CD4-positive, alpha-beta T cell treated with Interleukin-15 for 1 hour (primary cell): ENCODE measurements at regions not wholly inside any gene's neighbourhood (a gene's known extent, or its start where the extent isn't known, plus 50 kb on each side); places are given as distances from the start of the nearest gene placed in this dataset.

Experiments used
- DNase-seq: peaks from one replicate; pipeline ENCODE4 v3.0.0-alpha.2; 2020

GRCh38 chr4:100083289-100083688 lies 107.0 kb downstream of the DDIT4L start:
- DNase-seq, result no peak

GRCh38 chr4:100082852-100083251 lies 107.4 kb downstream of the DDIT4L start:
- DNase-seq, result no peak

DNA sequence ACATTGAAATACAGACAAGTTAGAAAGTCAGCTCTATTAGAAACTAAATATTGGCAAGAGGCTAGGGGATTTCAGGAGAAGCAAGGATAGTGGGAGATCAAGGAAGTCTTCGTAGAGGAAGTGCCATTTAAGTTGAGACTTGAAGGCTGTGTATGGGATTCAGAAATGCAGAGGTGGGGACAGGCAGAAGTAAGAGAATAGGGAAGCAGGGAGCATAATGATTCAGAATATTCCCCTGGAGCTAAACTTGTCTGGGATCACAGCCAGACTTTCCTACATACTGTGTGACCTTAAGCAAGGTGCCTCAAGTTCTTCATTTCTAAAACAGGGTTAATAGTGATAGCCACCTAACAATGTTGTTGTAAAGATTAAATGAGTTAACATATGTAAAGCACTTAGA lies 108.8 kb downstream of the DDIT4L start:
- DNase-seq, result no peak

DNA sequence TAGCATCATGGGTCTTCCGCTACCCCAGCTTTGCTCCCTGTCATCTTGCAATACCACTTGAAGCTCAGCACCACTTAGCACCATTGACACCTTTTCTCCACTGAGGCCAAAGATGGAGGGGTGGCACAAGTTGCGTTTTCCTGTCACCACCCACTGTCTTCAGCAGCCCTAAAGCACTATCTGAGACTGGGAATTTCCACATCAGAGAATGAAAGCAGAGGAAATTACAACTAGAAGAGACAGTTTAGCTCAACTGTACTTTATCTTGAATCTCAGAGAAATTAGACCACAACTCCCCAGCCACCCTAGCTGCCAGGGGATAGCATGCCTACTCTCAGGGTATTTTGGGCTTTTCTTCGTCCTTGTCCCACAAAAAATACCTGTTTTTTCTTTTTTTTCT lies 111.0 kb downstream of the DDIT4L start:
- no peak for DNase-seq

DNA sequence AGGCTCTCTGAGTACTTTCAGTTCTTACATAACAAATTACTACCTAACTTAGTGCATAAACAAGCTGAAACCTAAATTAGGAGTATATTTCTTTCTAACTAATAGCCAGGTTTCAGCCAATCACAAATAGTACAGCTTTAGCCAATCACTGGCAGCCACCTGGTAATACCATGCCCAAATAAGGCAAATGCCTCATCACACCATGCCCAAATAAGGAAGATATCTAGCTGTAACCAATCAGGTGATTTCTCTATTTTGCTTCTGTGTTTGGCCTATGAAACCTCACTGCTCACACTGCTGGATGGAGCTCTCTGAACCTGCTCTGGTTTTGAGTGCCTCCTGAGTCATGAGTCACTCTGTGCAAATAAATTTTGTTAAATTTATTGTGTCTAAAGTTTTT lies 113.5 kb downstream of the DDIT4L start:
- DNase-seq, result no peak

GRCh38 chr4:100075486-100076270 lies 114.6 kb downstream of the DDIT4L start:
- no peak for DNase-seq

- DNase-seq, result no peak
Measured at GRCh38 chr4:100075056-100075455, 115.2 kb downstream of the DDIT4L start.

- no peak for DNase-seq
Measured at GRCh38 chr4:100071506-100071905, 118.8 kb downstream of the DDIT4L start.

- no peak for DNase-seq
Measured at GRCh38 chr4:100070868-100071267, 119.4 kb downstream of the DDIT4L start.

GRCh38 chr4:100069207-100069606 lies 119.1 kb upstream of the H2AZ1 start:
- no peak for DNase-seq

- no peak for DNase-seq
Measured at GRCh38 chr4:100067255-100067654, 117.2 kb upstream of the H2AZ1 start.

DNA sequence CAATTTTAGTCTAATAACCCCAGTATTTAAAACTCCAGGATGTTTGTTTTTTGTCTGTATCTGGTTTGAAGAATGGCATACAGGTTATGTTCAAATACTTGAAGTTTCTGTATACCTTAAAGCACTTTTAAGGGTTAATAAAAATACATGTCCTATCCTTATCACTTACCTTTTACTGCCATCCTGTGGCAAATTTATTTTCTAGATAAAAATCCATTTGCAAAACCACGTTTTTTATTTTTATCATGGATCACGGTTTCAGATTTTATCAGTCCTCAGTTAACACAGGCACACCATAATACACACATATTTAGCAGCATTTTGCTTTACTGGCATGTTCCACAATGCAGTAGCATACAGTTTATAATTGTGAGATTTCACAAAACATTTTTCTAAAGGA lies 113.3 kb upstream of the H2AZ1 start:
- no peak for DNase-seq

GRCh38 chr4:100062921-100063320 lies 112.8 kb upstream of the H2AZ1 start:
- no peak for DNase-seq

- DNase-seq, result no peak
Measured at GRCh38 chr4:100061835-100062234, 111.8 kb upstream of the H2AZ1 start.

DNA sequence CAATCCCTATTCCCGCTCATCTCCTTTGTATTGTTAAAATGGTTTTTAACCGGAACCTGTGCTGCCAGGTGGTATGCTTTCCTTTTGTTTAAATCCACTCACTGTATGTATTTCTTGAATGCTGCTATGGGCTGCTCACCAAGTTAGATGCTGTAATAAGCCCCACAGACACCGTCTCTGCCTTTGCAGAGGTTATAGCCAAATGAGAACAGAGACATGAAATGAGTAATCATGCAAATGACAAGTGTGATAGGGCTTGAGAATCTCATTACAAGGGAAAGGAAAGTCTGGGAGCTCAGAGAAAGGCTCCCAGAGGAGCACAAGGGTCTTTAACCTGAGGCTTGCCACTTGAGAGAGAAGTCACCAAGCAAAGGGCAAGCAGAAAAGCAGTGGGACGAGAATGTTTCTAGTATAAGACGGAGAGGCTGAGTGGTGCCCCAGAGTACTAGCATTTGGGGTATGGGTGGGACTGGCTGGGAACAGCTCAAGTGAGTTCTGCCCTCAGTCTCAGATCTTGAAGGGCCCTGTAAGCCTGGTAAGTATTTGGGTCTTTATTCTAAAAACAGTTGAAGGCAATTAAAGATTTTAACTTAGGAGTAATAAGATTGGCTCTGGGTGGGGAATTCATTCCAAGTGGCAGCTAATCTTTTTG lies 110.8 kb upstream of the H2AZ1 start:
- no peak for DNase-seq

DNA sequence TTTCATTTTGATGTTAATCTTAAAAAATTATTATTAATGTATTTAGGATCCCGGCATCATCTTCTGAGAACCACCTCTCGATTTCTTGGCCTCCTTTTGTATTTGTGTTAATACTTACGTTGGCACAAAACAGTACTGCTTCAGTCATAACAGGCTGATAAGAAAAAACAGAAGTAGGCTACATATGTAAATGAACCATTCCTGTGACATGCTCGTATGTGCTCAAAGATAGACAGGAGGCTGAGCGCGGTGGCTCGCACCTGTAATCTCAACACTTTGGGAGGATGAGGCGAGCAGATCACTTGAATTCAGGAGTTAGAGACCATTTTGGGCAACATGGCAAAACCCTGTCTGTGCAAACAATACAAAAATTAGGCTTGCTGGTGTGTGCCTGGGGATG lies 109.4 kb upstream of the H2AZ1 start:
- no peak for DNase-seq

- DNase-seq, result no peak
Measured at GRCh38 chr4:100056701-100057100, 106.6 kb upstream of the H2AZ1 start.

DNA sequence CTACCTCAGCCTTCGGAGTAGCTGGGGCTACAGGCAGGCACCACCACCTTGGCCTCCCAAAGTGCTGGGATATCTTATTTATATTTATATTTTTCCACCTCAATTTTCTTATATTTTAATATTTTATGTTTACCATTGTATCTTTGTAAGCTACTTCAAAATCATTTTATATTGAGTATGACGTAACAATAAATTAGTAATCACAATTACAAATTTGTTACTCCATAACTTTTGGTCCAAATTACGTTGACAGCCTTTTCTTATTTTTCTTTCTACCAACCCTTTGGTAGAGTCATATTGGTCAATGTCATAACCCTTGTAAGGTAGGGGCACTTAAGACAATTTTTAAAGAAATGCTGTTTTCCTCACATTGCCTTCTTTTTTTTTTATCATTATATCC lies 104.0 kb upstream of the H2AZ1 start:
- no peak for DNase-seq

DNA sequence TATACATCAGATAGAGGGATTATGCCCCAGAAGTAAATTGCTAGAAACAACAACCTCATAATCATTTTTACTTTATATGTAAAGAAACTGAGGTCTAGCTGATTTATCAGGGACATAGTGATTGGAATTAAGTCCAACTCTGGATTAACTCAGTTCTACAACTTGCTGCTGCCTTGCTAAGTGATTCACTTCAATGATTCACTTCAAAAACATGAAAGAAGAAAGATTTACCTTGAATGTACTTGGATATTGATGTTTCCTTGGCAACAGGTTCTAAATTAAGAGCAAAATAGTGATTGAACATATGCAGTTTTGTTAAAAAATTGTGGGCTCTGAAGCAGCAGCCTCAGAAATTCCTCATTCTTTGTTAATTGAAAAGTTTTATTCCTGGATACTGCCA lies 99.8 kb upstream of the H2AZ1 start:
- DNase-seq, result no peak

- DNase-seq, result no peak
Measured at GRCh38 chr4:100042711-100043110, 92.6 kb upstream of the H2AZ1 start.

GRCh38 chr4:100042235-100042634 lies 92.2 kb upstream of the H2AZ1 start:
- DNase-seq, result no peak

GRCh38 chr4:100041646-100042045 lies 91.6 kb upstream of the H2AZ1 start:
- DNase-seq, result no peak

DNA sequence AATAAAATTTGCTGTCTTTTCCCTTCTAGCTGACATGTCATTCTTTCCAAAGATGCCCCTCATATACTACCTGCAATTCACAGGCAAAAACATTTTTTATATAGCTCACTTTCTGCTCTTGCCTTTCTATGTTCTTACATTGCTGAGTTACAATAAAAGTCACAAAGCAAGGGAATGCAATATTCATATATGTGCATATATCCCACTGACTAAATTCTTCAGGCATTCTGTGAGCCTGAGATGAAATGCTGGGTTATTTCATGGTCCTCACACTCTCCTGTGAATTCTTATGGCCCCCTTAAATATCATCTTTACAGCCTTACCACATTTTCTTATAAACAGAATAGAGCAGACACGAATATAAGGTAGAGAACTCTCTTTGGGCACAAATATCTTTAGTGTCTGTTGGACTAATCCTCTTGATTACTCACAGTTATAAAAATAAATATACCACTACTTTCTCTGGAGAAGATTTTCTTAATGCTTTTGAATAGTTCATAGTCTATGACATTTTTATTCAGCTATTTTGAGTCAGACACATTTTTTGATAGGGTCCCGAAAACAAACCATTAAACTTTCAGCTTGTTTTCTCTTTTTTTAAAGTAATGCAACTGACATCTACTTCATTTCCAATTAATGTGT lies 84.1 kb upstream of the H2AZ1 start:
- no peak for DNase-seq

GRCh38 chr4:100026066-100026465 lies 76.0 kb upstream of the H2AZ1 start:
- DNase-seq, result no peak
